ENCODE measurements at regions not wholly inside any gene's neighbourhood (a gene's known extent, or its start where the extent isn't known, plus 50 kb on each side); places are given as distances from the start of the nearest gene placed in this dataset.

- TF ChIP-seq POLR2AphosphoS5 (IDR thresholded peaks at IDR 0.05) (no peak), CTCF (IDR thresholded peaks at IDR 0.05) (no peak), POLR2A (IDR thresholded peaks at IDR 0.05) (no peak), EP300 (IDR thresholded peaks at IDR 0.05) (no peak)
Observed at GRCh38 chr10:78429984-78430383, 396.3 kb downstream of the RPS24 start.

Data from suprapubic skin (tissue), 4 donors.